ENCODE measurements at regions not wholly inside any gene's neighbourhood (a gene's known extent, or its start where the extent isn't known, plus 50 kb on each side); places are given as distances from the start of the nearest gene placed in this dataset. TPM values are rescaled to one million over a fixed set of nuclear protein-coding genes. Genes with fewer than 3 reads are reported as not detected.
A peak's percentile ranks its signal among the peaks of the same experiment; 100 is the strongest.

DNA sequence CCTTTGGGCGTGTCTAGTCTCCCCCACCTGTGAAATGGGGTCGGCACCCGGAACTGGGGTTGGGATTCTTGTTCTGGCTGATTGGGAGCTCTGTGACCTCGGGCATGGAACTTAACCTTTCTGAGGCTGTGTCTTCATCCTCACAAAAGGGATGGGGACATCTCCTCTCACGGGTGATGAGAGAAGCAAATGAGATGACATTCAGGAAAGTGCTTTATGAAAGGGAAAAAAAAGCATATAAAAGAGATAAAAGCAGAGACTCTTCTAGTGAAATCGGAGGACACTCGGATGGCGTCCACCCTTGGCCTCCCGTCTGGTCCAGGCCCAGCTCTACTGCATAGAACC lies 98.9 kb downstream of the LRRC74A start:
- DNase-seq = no peak

- DNase-seq = no peak
Observed at GRCh38 chr14:76924371-76925096, 98.3 kb downstream of the LRRC74A start.

DNA sequence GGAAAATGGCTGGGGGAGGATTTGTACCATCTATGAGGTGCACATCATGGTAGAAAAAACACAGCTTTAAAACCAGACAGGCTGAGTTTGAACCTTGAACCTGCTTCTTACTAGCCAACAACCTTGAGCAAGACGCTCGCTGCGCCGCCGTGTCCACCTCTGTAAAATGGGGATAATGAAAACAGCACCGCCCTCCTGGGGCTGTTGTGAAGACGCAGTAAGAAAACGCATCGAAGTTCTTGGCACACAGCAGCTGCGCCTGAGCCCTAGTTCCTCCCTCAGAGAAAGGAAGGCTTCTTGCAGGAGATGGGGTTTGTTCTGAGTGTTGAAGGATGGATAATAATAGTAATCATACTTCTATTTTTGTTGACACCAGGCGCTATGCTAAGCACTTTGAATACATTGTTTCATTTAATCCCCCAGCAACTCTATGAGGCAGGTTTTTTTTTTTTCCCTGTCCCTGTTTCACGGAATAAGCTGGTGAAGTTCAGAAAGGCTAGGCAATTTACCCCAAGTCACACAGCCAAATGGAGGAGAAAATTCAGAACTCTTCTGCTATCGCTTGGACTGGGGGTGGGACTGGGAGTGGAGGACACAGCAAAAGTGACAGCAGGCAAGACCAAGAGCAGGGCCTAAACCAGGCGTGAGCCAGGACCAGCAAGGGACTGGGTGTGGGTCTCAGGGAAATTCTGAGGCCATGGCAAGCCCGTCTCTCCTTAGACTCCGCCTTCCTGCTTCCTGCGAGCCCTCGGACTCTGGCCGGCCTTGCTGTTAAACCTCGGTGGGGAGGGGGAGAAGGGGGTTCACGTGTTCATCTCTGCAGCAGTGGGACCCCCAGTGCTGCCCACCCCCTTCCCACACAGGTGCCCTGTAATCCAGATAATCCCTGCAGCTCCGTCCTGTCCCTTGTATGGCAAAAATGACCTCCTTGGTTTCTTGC lies 97.5 kb downstream of the LRRC74A start:
- no peak for DNase-seq

GRCh38 chr14:76922584-76922983 lies 96.4 kb downstream of the LRRC74A start:
- peak; percentile 80 for DNase-seq

DNA sequence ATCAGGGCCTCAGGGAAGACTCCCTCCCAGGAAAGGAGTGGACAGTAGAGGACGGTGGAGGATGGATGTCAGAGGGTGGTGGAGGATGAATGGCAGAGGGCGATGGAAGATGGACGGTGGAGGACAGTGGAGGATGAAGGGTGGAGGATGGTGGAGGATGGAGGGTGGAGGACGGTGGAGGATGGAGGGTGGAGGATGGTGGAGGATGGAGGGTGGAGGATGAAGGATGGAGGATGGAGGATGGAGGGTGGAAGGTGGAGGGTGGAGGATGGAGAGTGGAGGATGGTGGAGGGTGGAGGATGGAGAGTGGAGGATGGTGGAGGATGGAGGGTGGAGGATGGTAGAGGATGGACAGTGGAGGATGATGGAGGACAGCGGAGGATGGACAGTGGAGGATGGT lies 95.9 kb downstream of the LRRC74A start:
- DNase-seq = no peak

DNA sequence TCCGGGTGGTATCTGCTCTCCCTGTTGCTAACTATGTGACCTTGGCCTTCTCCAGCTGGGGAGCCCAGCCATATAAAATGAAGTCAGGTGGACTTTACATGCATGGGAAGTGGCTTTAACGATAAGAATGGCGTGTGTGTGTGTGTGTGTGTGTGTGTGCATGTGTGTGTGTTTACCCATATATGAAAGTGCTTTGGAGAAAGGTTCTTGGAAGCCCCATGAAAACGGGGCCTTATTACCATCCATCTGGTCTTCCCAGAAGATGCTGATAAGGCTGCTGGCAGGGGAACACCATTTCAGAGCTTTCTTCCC lies 94.8 kb downstream of the LRRC74A start:
- DNase-seq = no peak

- peak; percentile 89 for DNase-seq
Observed at GRCh38 chr14:76920331-76921087, 94.3 kb downstream of the LRRC74A start.

DNA sequence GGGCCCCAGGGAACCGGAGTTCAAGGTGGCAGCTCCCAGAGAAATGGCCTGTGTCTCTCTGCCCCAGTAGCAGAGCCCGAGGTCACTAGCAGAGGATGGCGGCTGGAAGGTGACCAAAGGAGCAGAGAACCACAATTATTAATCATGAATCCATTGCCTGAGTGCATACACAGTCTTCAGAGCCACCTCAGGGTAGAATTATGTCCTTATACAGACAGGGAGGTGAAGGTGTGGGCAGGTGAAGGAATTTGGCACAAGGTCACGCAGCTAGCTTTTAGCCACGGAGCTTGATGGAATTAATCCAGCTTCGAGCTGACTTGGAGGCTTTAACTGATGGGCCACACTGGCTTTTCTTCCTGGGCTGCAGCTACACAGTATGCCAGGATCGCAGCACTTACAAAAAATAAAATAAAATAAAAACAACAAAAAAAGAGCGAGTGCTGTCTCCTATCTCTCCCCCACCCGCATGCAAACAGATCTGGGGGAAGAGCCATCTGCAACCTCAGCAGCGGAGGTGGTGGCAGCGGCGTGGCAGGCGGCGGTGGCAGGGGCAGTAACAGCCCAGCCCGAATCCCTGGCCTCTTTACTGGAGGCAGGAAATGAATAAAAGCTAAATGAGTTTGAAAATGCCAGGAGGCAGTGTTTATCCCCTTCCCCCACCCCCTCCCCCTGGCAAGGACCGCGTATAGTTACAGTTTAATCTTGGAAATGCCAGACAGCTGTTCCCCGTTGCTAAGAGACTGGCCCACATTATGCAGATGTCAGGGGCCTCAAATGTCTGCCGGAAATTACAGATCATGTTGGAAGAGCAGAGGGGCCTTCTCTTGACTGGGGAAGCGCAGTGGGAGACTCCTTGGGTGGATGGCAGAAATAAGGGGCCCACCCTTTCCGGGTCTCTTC lies 93.5 kb downstream of the LRRC74A start:
- DNase-seq = peak; percentile 99

Small RNA genes in the stretch of these regions (small RNA-seq; reads per million reads assigned to genes)
- gene RN7SL356P (ENCODE audit: low replicate concordance) = not detected
